Coronary artery (tissue), 2 donors: ENCODE measurements at regions not wholly inside any gene's neighbourhood (a gene's known extent, or its start where the extent isn't known, plus 50 kb on each side); places are given as distances from the start of the nearest gene placed in this dataset.
"Not testable (repeated sequence)": the region's sequence is repeated elsewhere in the genome, so short reads cannot be mapped to it uniquely, and the experiment has no call there.

ENCODE experiments used
- DNase-seq: peaks from one replicate; pipeline ENCODE4 v3.0.0-alpha.2; 2017; ENCODE audit warnings: low spot score
- H3K27ac ChIP-seq, 2 donors: fragments of 200-600 bp; sonication (generic); one replicate each; pipeline ENCODE4 v1.5.1; 2016 to 2019
- H3K4me3 ChIP-seq: fragments of 200-600 bp; sonication (generic); 2 replicates; pipeline ENCODE4 v1.5.1; 2016; ENCODE audit warnings: mild to moderate bottlenecking, moderate library complexity
- TF ChIP-seq, protein P1 (sequence below): fragments of 200-600 bp; sonication (generic); IDR thresholded peaks from one replicate; pipeline ENCODE4 v1.5.1; 2019; ENCODE audit warnings: antibody characterized with exemption

DNA sequence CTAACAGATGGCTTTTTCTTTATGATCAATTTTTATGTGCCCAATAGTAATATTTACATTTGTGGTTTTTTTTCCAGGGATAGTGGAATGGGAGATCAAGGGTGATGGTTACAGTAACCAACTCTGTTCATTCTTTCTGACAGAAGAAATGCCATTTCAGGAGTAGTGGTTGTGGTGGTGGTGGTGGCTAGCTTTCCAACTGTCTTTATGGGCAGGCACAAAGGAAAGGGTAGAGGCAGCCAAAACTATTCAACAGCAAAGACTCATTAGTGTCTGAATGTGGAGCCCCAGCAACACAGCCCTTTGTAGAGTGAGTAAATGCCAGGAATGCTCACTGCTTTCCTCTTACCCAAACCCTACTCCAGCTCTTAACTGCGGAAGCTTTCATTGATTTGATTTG, 227.7 kb downstream of the RND3 start:
- no peak overlapping the region for H3K27ac ChIP-seq
- TF ChIP-seq, protein P1, sequence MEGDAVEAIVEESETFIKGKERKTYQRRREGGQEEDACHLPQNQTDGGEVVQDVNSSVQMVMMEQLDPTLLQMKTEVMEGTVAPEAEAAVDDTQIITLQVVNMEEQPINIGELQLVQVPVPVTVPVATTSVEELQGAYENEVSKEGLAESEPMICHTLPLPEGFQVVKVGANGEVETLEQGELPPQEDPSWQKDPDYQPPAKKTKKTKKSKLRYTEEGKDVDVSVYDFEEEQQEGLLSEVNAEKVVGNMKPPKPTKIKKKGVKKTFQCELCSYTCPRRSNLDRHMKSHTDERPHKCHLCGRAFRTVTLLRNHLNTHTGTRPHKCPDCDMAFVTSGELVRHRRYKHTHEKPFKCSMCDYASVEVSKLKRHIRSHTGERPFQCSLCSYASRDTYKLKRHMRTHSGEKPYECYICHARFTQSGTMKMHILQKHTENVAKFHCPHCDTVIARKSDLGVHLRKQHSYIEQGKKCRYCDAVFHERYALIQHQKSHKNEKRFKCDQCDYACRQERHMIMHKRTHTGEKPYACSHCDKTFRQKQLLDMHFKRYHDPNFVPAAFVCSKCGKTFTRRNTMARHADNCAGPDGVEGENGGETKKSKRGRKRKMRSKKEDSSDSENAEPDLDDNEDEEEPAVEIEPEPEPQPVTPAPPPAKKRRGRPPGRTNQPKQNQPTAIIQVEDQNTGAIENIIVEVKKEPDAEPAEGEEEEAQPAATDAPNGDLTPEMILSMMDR: no peak
- no peak overlapping the region for H3K4me3 ChIP-seq
- DNase-seq: no peak

DNA sequence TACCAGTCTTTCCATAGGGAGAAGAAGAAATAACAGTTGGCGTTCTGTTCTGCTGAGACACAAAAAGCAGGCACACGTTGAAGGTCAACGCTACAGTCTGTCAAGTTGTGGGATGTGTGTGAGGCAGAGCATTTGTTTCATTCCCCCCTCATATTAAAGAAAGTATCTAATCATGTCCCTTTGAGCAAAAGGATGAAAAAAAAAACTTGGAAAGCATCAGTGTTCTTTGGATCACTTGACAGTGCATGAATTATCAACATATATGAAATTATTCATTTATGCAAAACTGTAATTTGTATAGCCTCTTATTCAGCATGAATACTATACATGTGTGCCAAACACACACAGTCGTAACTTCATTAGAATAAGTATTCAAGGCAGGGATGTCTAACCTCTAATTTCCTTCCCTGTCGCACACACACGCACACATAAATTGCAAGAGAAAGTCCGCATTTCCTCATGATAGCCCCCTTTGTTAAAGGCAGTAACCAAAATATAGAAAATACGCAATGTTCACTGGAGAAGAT, 228.6 kb downstream of the RND3 start:
- H3K4me3 ChIP-seq: no peak overlapping the region
- DNase-seq: no peak
- no peak overlapping the region for H3K27ac ChIP-seq
- TF ChIP-seq, protein P1: no peak

DNA sequence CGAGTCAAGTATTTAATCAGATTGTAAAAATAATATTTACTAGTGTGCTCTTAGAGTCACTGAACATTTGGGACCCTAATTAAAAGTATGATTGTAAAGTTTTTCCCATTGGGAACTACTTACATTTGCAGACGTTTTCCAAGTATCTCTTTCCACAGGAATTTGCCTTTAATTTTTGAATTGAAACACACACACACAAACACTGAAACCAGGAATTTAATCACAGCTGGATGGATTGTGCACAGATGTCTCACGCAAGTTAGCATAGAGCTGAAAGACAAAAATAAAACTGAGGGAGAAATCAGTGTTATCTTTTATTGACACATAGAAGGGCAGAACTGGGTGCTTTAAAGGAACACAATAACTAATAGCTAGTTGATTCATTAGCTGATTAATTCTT, 230.7 kb downstream of the RND3 start:
- H3K27ac ChIP-seq: no peak overlapping the region
- DNase-seq: no peak
- TF ChIP-seq, protein P1: no peak
- no peak overlapping the region for H3K4me3 ChIP-seq

DNA sequence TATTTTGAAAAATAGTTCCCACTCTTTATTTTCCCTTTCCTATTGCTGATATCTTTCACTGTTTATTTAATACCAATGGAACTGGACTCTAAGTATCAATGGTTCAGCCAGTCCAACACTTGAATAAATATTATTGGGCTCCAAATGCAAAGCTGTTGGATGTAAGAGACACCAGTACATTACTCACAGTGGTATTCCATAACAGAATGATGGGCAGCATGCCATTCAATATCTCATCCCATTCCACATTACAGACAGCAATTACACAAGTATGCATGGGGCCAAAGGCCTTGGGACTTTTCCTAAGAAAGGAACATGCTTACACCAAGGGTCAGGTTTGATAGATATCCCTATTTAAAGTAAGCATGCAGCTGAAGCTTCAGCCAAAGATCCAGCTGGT, 231.9 kb downstream of the RND3 start:
- Histone ChIP-seq H3K4me3 (no peak overlapping the region), H3K27ac (peak overlapping the region in 1 of 2 donors; percentile 8)
- TF ChIP-seq, protein P1: no peak
- no peak for DNase-seq

DNA sequence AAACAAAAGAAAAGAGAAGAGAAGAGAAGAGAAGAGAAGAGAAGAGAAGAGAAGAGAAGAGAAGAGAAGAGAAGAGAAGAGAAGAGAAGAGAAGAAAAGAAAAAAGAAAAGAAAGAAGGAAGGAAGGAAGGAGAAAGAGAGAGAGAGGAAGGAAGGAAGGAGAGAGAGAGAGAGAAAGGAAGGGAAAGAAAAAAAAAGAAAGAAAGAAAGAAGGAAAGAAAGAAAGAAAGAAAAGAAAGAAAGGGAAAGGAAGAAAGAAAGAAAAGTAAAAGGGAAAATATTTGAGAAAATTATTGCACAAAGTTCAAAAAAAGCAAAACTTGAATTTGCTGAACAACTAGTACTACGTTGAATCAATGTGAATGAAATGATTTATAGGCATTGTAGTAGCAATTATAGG, 237.7 kb downstream of the RND3 start:
- not testable (repeated sequence) for DNase-seq, H3K4me3 ChIP-seq, H3K27ac ChIP-seq

DNA sequence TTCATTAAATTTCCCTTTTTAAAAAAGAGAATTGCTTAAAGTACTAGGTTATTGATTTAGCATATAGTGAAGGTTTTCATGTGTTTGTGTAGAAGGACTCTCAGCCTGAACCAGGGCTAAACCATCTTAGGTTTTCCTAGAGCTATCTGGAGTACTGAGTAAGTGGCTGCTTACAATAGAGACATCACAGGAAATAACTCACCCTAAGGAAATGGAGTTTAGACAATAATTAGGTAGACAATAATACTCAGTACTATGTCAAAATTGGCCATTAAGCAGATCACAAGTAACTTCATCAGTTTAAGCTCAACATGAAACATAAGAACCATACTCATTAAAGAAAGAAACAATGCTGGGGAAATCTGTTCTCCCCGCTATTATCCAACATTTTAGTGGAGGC, 240.0 kb downstream of the RND3 start:
- TF ChIP-seq, protein P1: no peak
- H3K27ac ChIP-seq: no peak overlapping the region
- no peak for DNase-seq
- H3K4me3 ChIP-seq: no peak overlapping the region

DNA sequence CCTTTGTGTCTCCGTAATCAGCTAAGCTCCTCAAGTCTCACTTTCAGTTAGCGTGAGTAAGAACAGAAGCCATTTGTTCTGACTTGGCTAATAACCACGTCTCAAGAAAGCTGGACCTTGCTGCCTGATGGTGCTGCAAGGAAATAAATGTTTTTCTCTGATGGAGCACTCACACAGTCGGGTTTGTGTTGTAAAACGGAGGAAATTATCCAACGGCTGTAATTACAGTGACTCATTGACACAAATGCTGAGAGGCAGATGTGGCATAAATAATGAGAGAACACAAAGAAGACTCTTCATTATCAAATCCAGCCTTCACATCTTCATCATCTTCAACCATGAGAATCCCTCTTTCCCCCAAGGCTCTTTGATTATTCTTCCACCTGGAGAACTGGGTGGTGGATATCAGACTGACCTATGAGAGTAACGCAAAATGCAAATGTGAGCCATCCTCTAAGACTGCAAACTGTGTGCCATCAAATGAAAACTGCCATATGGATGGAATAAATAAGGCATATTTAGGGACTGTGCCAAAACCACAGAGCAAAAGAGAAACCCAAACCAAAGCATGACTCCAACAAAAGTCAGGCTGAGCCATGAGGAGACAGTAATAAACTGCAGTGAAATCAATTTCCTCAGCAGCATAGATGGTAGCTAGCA, 252.6 kb downstream of the RND3 start:
- peak overlapping the region; percentile 4 for H3K4me3 ChIP-seq
- no peak for DNase-seq
- H3K27ac ChIP-seq: no peak overlapping the region
- TF ChIP-seq, protein P1: no peak
